OCI-LY3 (cell line): ENCODE measurements at regions not wholly inside any gene's neighbourhood (a gene's known extent, or its start where the extent isn't known, plus 50 kb on each side); places are given as distances from the start of the nearest gene placed in this dataset.

Source experiments
- CTCF ChIP-seq: fragments of 200-600, 300-600 bp; sonication (generic); IDR thresholded peaks from 2 replicates; pipeline ENCODE4 v1.5.1; 2014; ENCODE audit warnings: antibody characterized with exemption, low read length, low read depth
- EZH2phosphoT487 ChIP-seq: fragments of 200-600 bp; shearing (Covaris generic); IDR thresholded peaks from 2 replicates; pipeline ENCODE4 v1.6.1; 2018; ENCODE audit warnings: antibody characterized with exemption, mixed run types, low read depth

GRCh38 chr14:27175489-27175888, 577.7 kb upstream of the NOVA1 start:
- TF ChIP-seq CTCF (no peak), EZH2phosphoT487 (no peak)
